ENCODE measurements at regions not wholly inside any gene's neighbourhood (a gene's known extent, or its start where the extent isn't known, plus 50 kb on each side); places are given as distances from the start of the nearest gene placed in this dataset.

- TF ChIP-seq ARID1B (IDR thresholded peaks at IDR 0.05) (peak; percentile 81), MEIS2 (IDR thresholded peaks at IDR 0.05; ENCODE audit: partially characterized antibody) (no peak), FOXM1 (IDR thresholded peaks at IDR 0.05; ENCODE audit: low read depth) (no peak), FOXM1 (CRISPR knock-in tag; IDR thresholded peaks at IDR 0.05; ENCODE audit: low read depth) (no peak), MYBL2 (IDR thresholded peaks at IDR 0.05; ENCODE audit: low read depth) (no peak), MYBL2 (CRISPR knock-in tag; IDR thresholded peaks at IDR 0.05; ENCODE audit: borderline replicate concordance) (no peak), CHCHD3 (CRISPR knock-in tag; IDR thresholded peaks at IDR 0.05) (no peak), ZKSCAN1 (IDR thresholded peaks at IDR 0.05; ENCODE audit: low read depth, low read length) (no peak), MAFK (IDR thresholded peaks at IDR 0.05; ENCODE audit: low read length) (no peak), NBN (IDR thresholded peaks at IDR 0.05; ENCODE audit: low read depth) (no peak), KDM2B (CRISPR knock-in tag; IDR thresholded peaks at IDR 0.05) (no peak), REST (IDR thresholded peaks at IDR 0.05; ENCODE audit: borderline replicate concordance) (no peak), REST (CRISPR knock-in tag; IDR thresholded peaks at IDR 0.05; ENCODE audit: low read depth) (no peak)
- TF ChIP-seq, protein P1, sequence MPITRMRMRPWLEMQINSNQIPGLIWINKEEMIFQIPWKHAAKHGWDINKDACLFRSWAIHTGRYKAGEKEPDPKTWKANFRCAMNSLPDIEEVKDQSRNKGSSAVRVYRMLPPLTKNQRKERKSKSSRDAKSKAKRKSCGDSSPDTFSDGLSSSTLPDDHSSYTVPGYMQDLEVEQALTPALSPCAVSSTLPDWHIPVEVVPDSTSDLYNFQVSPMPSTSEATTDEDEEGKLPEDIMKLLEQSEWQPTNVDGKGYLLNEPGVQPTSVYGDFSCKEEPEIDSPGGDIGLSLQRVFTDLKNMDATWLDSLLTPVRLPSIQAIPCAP (CRISPR knock-in tag; IDR thresholded peaks at IDR 0.05; ENCODE audit: borderline replicate concordance) = no peak
- TF ChIP-seq, protein P2, sequence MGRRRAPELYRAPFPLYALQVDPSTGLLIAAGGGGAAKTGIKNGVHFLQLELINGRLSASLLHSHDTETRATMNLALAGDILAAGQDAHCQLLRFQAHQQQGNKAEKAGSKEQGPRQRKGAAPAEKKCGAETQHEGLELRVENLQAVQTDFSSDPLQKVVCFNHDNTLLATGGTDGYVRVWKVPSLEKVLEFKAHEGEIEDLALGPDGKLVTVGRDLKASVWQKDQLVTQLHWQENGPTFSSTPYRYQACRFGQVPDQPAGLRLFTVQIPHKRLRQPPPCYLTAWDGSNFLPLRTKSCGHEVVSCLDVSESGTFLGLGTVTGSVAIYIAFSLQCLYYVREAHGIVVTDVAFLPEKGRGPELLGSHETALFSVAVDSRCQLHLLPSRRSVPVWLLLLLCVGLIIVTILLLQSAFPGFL (CRISPR knock-in tag; IDR thresholded peaks at IDR 0.05) = no peak
These were observed 206.3 kb upstream of the SAMSN1 start (continued) for GRCh38 chr21:14752345-14752909.

Data from K562 (cell line).